GM23338 (cell line): ENCODE measurements at regions not wholly inside any gene's neighbourhood (a gene's known extent, or its start where the extent isn't known, plus 50 kb on each side); places are given as distances from the start of the nearest gene placed in this dataset.
A peak's percentile ranks its signal among the peaks of the same experiment; 100 is the strongest.

Experiments used
- ATAC-seq: fragments of 200-7000 bp; cut with Tn5 transposase; 3 replicates; pipeline ENCODE4 v1.9.1; 2020
- DNase-seq: peaks from one replicate; pipeline ENCODE4 v3.0.0-alpha.2; 2015; ENCODE audit warnings: low spot score
- H2AFZ ChIP-seq: fragments of 200-600 bp; sonication (generic); 2 replicates; pipeline ENCODE4 v1.8.0; 2016; ENCODE audit warnings: antibody characterized with exemption, mild to moderate bottlenecking, moderate library complexity
- H3F3A ChIP-seq: fragments of 200-600 bp; sonication (generic); replicated peaks from 2 replicates; pipeline ENCODE4 v1.8.0; 2017; ENCODE audit warnings: antibody characterized with exemption, mixed run types, low read depth
- H3K27ac ChIP-seq: fragments of 200-600 bp; sonication (generic); 2 replicates; pipeline ENCODE4 v1.6.1; 2016; ENCODE audit warnings: low read depth
- H3K27me3 ChIP-seq: fragments of 200-600 bp; sonication (generic); 2 replicates; pipeline ENCODE4 v1.8.0; 2016; ENCODE audit warnings: mild to moderate bottlenecking, mixed run types, moderate library complexity; ENCODE audit not compliant: insufficient read depth
- H3K36me3 ChIP-seq: fragments of 200-600 bp; sonication (generic); 2 replicates; pipeline ENCODE4 v1.8.0; 2016; ENCODE audit warnings: mild to moderate bottlenecking; ENCODE audit not compliant: insufficient read depth
- H3K4me1 ChIP-seq: fragments of 200-600 bp; sonication (generic); 2 replicates; pipeline ENCODE4 v1.8.0; 2016; ENCODE audit warnings: mild to moderate bottlenecking, moderate library complexity; ENCODE audit not compliant: insufficient read depth
- H3K4me2 ChIP-seq: fragments of 200-600 bp; sonication (generic); 2 replicates; pipeline ENCODE4 v1.7.1; 2017; ENCODE audit warnings: mixed run types
- H3K4me3 ChIP-seq: fragments of 200-600 bp; sonication (generic); 2 replicates; pipeline ENCODE4 v1.6.1; 2016; ENCODE audit warnings: mixed run types
- H3K79me2 ChIP-seq: fragments of 200-600 bp; sonication (generic); replicated peaks from 2 replicates; pipeline ENCODE4 v1.8.0; 2017; ENCODE audit warnings: mild to moderate bottlenecking; ENCODE audit not compliant: insufficient read depth
- H3K9me2 ChIP-seq: fragments of 200-600 bp; sonication (generic); 2 replicates; pipeline ENCODE4 v1.8.0; 2017; ENCODE audit not compliant: insufficient read depth
- H4K20me1 ChIP-seq: fragments of 200-600 bp; sonication (generic); replicated peaks from 2 replicates; pipeline ENCODE4 v1.8.0; 2017; ENCODE audit warnings: mild to moderate bottlenecking; ENCODE audit not compliant: insufficient read depth
- H3K27ac Mint-ChIP-seq: 2 replicates; pipeline ENCODE4 v1.8.0; 2020; ENCODE audit warnings: inconsistent platforms, mild to moderate bottlenecking, moderate library complexity, mixed read lengths
- H3K27me3 Mint-ChIP-seq: 3 replicates; pipeline ENCODE4 v1.8.0; 2022; ENCODE audit warnings: low read depth, mild to moderate bottlenecking, moderate library complexity, mixed read lengths, inconsistent platforms; ENCODE audit not compliant: insufficient read depth, poor library complexity
- H3K36me3 Mint-ChIP-seq: 3 replicates; pipeline ENCODE4 v1.8.0; 2021; ENCODE audit warnings: low read depth, mild to moderate bottlenecking, inconsistent platforms, moderate library complexity, mixed read lengths
- H3K4me1 Mint-ChIP-seq: 3 replicates; pipeline ENCODE4 v1.8.0; 2020; ENCODE audit warnings: mild to moderate bottlenecking, inconsistent platforms, mixed read lengths
- H3K4me3 Mint-ChIP-seq: 3 replicates; pipeline ENCODE4 v1.8.0; 2021; ENCODE audit warnings: moderate library complexity, mild to moderate bottlenecking, inconsistent platforms, mixed read lengths
- H3K9me3 Mint-ChIP-seq: 3 replicates; pipeline ENCODE4 v1.8.0; 2020; ENCODE audit warnings: moderate library complexity, mild to moderate bottlenecking, inconsistent platforms, mixed read lengths
- CREB1 ChIP-seq: fragments of 250-450 bp; sonication (Bioruptor Pico); IDR thresholded peaks from 2 replicates; pipeline ENCODE4 v1.5.0; 2020; ENCODE audit warnings: low read depth, mild to moderate bottlenecking, moderate library complexity
- EZH2 ChIP-seq: fragments of 200-600 bp; sonication (generic); IDR thresholded peaks from one replicate; pipeline ENCODE4 v1.8.0; 2017; ENCODE audit warnings: antibody characterized with exemption, mild to moderate bottlenecking, low read depth; ENCODE audit not compliant: unreplicated experiment
- EZH2phosphoT487 ChIP-seq: fragments of 200-600 bp; sonication (generic); IDR thresholded peaks from one replicate; pipeline ENCODE4 v1.8.1; 2018; ENCODE audit warnings: antibody characterized with exemption; ENCODE audit not compliant: unreplicated experiment
- JUNB ChIP-seq: IDR thresholded peaks from one replicate; pipeline ENCODE4 v1.6.1; 2016; ENCODE audit warnings: antibody characterized with exemption; ENCODE audit not compliant: unreplicated experiment
- NANOG ChIP-seq: IDR thresholded peaks from 2 replicates; pipeline ENCODE4 v1.6.1; 2016; ENCODE audit warnings: antibody characterized with exemption, borderline replicate concordance
- POLR2AphosphoS5 ChIP-seq: IDR thresholded peaks from 2 replicates; pipeline ENCODE4 v1.6.1; 2016; ENCODE audit warnings: antibody characterized with exemption, low read depth
- STAT1 ChIP-seq: IDR thresholded peaks from one replicate; pipeline ENCODE4 v1.6.1; 2016; ENCODE audit warnings: antibody characterized with exemption; ENCODE audit not compliant: unreplicated experiment
- ZNF114 ChIP-seq: fragments of 250-450 bp; sonication (Bioruptor Pico); IDR thresholded peaks from 2 replicates; pipeline ENCODE4 v1.5.0; 2020; ENCODE audit warnings: mild to moderate bottlenecking, moderate library complexity
- ZNF331 ChIP-seq: fragments of 250-450 bp; sonication (Bioruptor Pico); IDR thresholded peaks from 2 replicates; pipeline ENCODE4 v1.5.0; 2020; ENCODE audit warnings: low read depth, mild to moderate bottlenecking, moderate library complexity
- TF ChIP-seq, protein P1 (sequence below): IDR thresholded peaks from one replicate; pipeline ENCODE4 v1.6.1; 2018; ENCODE audit warnings: antibody characterized with exemption; ENCODE audit not compliant: unreplicated experiment
- TF ChIP-seq, protein P2 (sequence below): fragments of 250-450 bp; sonication (Bioruptor Pico); IDR thresholded peaks from 2 replicates; pipeline ENCODE4 v1.5.0; 2020; ENCODE audit warnings: mild to moderate bottlenecking, moderate library complexity
- TF ChIP-seq, protein P3 (sequence below): IDR thresholded peaks from 2 replicates; pipeline ENCODE4 v1.6.1; 2016; ENCODE audit warnings: antibody characterized with exemption
- TF ChIP-seq, protein P4 (sequence below), 2 experiments: fragments of 200-600 bp in 1 of 2; sonication (generic) in 1 of 2; conservative IDR thresholded peaks; 2 replicates each; pipeline versions ENCODE4 v1.5.1 to v1.6.1; 2016 to 2017; ENCODE audit warnings: antibody characterized with exemption in 2 of 2, low read depth in 2 of 2, mild to moderate bottlenecking in 2 of 2, moderate library complexity in 1 of 2

DNA sequence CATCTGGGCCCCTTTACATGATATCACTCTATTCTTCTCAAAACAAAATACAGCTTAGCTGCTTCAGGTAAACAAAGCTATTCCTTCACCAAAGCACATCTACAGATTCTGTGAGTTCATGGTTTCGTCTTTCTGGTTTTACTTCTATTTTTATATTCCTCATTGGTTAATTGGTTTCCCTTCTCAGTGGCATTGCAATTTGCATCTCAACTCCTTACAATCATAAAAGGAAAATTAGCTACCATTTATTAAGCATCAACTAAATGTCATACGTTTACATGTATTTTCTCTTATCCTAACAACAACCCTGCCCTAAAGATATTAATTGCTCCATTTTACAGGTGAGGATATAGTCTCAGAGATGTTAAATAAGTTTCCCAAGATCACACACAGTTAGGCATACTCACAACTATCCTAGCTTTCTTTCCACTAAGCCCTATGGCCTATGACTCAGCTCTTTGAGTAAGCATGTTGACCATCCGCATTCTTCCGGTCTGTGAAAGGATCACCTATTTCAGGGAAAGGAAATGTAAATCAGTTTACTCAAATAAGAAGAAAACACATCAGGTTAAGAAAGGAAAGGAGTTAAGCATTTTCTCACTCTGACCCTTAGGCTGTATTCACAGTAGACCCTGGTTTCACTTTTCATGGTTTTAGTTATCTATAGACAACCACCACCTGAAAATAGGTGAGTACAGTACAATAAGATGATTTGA is 146.1 kb downstream of the CAAP1 start:
- peaks cover 11% of the 10 kb centered on the region; the same call in 2 of the 3 replicates for H3K9me3 Mint-ChIP-seq
- Histone ChIP-seq H3K4me3 (no peak overlapping the region), H3K79me2 (no peaks in the 10 kb centered on the region), H3K27me3 (no peaks in the 10 kb centered on the region), H4K20me1 (no peaks in the 10 kb centered on the region), H3K36me3 (no peaks in the 10 kb centered on the region), H3K4me2 (peak overlapping the region; percentile 7; the same call in 1 of the 2 replicates), H3K4me1 (peaks cover 42% of the 10 kb centered on the region), H2AFZ (no peak overlapping the region), H3K9me2 (no peaks in the 10 kb centered on the region), H3K27ac (peak overlapping the region; percentile 92), H3F3A (no peaks in the 10 kb centered on the region)
- ATAC-seq = peak; percentile 93
- H3K27ac Mint-ChIP-seq = peak overlapping the region; percentile 97
- DNase-seq = peak; percentile 89
- H3K4me1 Mint-ChIP-seq = peaks cover 44% of the 10 kb centered on the region
- TF ChIP-seq, protein P1, sequence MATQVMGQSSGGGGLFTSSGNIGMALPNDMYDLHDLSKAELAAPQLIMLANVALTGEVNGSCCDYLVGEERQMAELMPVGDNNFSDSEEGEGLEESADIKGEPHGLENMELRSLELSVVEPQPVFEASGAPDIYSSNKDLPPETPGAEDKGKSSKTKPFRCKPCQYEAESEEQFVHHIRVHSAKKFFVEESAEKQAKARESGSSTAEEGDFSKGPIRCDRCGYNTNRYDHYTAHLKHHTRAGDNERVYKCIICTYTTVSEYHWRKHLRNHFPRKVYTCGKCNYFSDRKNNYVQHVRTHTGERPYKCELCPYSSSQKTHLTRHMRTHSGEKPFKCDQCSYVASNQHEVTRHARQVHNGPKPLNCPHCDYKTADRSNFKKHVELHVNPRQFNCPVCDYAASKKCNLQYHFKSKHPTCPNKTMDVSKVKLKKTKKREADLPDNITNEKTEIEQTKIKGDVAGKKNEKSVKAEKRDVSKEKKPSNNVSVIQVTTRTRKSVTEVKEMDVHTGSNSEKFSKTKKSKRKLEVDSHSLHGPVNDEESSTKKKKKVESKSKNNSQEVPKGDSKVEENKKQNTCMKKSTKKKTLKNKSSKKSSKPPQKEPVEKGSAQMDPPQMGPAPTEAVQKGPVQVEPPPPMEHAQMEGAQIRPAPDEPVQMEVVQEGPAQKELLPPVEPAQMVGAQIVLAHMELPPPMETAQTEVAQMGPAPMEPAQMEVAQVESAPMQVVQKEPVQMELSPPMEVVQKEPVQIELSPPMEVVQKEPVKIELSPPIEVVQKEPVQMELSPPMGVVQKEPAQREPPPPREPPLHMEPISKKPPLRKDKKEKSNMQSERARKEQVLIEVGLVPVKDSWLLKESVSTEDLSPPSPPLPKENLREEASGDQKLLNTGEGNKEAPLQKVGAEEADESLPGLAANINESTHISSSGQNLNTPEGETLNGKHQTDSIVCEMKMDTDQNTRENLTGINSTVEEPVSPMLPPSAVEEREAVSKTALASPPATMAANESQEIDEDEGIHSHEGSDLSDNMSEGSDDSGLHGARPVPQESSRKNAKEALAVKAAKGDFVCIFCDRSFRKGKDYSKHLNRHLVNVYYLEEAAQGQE = no peak
- no peak for TF ChIP-seq ZNF114
- TF ChIP-seq, protein P2, sequence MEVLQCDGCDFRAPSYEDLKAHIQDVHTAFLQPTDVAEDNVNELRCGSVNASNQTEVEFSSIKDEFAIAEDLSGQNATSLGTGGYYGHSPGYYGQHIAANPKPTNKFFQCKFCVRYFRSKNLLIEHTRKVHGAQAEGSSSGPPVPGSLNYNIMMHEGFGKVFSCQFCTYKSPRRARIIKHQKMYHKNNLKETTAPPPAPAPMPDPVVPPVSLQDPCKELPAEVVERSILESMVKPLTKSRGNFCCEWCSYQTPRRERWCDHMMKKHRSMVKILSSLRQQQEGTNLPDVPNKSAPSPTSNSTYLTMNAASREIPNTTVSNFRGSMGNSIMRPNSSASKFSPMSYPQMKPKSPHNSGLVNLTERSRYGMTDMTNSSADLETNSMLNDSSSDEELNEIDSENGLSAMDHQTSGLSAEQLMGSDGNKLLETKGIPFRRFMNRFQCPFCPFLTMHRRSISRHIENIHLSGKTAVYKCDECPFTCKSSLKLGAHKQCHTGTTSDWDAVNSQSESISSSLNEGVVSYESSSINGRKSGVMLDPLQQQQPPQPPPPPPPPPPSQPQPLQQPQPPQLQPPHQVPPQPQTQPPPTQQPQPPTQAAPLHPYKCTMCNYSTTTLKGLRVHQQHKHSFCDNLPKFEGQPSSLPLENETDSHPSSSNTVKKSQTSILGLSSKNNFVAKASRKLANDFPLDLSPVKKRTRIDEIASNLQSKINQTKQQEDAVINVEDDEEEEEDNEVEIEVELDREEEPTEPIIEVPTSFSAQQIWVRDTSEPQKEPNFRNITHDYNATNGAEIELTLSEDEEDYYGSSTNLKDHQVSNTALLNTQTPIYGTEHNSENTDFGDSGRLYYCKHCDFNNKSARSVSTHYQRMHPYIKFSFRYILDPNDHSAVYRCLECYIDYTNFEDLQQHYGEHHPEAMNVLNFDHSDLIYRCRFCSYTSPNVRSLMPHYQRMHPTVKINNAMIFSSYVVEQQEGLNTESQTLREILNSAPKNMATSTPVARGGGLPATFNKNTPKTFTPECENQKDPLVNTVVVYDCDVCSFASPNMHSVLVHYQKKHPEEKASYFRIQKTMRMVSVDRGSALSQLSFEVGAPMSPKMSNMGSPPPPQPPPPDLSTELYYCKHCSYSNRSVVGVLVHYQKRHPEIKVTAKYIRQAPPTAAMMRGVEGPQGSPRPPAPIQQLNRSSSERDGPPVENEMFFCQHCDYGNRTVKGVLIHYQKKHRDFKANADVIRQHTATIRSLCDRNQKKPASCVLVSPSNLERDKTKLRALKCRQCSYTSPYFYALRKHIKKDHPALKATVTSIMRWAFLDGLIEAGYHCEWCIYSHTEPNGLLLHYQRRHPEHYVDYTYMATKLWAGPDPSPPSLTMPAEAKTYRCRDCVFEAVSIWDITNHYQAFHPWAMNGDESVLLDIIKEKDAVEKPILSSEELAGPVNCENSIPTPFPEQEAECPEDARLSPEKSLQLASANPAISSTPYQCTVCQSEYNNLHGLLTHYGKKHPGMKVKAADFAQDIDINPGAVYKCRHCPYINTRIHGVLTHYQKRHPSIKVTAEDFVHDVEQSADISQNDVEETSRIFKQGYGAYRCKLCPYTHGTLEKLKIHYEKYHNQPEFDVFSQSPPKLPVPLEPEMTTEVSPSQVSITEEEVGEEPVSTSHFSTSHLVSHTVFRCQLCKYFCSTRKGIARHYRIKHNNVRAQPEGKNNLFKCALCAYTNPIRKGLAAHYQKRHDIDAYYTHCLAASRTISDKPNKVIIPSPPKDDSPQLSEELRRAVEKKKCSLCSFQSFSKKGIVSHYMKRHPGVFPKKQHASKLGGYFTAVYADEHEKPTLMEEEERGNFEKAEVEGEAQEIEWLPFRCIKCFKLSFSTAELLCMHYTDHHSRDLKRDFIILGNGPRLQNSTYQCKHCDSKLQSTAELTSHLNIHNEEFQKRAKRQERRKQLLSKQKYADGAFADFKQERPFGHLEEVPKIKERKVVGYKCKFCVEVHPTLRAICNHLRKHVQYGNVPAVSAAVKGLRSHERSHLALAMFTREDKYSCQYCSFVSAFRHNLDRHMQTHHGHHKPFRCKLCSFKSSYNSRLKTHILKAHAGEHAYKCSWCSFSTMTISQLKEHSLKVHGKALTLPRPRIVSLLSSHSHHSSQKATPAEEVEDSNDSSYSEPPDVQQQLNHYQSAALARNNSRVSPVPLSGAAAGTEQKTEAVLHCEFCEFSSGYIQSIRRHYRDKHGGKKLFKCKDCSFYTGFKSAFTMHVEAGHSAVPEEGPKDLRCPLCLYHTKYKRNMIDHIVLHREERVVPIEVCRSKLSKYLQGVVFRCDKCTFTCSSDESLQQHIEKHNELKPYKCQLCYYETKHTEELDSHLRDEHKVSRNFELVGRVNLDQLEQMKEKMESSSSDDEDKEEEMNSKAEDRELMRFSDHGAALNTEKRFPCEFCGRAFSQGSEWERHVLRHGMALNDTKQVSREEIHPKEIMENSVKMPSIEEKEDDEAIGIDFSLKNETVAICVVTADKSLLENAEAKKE (CRISPR knock-in tag) = peak; percentile 59; the same call in 1 of the 2 replicates
- TF ChIP-seq POLR2AphosphoS5 = peak; percentile 29; the same call in 1 of the 2 replicates
- no peak for TF ChIP-seq ZNF331 (CRISPR knock-in tag)
- peak; percentile 91 for TF ChIP-seq NANOG
- TF ChIP-seq, protein P3, sequence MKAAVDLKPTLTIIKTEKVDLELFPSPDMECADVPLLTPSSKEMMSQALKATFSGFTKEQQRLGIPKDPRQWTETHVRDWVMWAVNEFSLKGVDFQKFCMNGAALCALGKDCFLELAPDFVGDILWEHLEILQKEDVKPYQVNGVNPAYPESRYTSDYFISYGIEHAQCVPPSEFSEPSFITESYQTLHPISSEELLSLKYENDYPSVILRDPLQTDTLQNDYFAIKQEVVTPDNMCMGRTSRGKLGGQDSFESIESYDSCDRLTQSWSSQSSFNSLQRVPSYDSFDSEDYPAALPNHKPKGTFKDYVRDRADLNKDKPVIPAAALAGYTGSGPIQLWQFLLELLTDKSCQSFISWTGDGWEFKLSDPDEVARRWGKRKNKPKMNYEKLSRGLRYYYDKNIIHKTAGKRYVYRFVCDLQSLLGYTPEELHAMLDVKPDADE = peak; percentile 76
- TF ChIP-seq STAT1 = no peak
- no peak for TF ChIP-seq EZH2phosphoT487
- TF ChIP-seq, protein P4, sequence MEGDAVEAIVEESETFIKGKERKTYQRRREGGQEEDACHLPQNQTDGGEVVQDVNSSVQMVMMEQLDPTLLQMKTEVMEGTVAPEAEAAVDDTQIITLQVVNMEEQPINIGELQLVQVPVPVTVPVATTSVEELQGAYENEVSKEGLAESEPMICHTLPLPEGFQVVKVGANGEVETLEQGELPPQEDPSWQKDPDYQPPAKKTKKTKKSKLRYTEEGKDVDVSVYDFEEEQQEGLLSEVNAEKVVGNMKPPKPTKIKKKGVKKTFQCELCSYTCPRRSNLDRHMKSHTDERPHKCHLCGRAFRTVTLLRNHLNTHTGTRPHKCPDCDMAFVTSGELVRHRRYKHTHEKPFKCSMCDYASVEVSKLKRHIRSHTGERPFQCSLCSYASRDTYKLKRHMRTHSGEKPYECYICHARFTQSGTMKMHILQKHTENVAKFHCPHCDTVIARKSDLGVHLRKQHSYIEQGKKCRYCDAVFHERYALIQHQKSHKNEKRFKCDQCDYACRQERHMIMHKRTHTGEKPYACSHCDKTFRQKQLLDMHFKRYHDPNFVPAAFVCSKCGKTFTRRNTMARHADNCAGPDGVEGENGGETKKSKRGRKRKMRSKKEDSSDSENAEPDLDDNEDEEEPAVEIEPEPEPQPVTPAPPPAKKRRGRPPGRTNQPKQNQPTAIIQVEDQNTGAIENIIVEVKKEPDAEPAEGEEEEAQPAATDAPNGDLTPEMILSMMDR (conservative IDR thresholded peaks at IDR 0.05; ENCODE audit: low read depth in 2 of 2) = no peak
- no peak for TF ChIP-seq CREB1 (CRISPR knock-in tag)
- no peak for TF ChIP-seq JUNB
- no peak for TF ChIP-seq EZH2
- no peak overlapping the region for H3K4me3 Mint-ChIP-seq
- peaks cover 3% of the 10 kb centered on the region for H3K27me3 Mint-ChIP-seq
- H3K36me3 Mint-ChIP-seq = peaks cover 10% of the 10 kb centered on the region; the same call in 2 of the 3 replicates
